ENCODE measurements at regions not wholly inside any gene's neighbourhood (a gene's known extent, or its start where the extent isn't known, plus 50 kb on each side); places are given as distances from the start of the nearest gene placed in this dataset.

- ATAC-seq: no peak
- Histone ChIP-seq H3K4me1 (no peaks in the 10 kb centered on the region), H3K27ac (no peak overlapping the region), H3K36me3 (replicated peaks in 1 of 2; ENCODE audit: insufficient read depth in 1 of 2, low read depth in 2 of 2) (no peaks in the 10 kb centered on the region), H3K9me3 (no peaks in the 10 kb centered on the region), H3K27me3 (no peaks in the 10 kb centered on the region), H3K4me3 (no peak overlapping the region)
- intact Hi-C loops (cut with DNase I): no loop called here
- DNase-seq: no peak
- WGBS, 2 donors: 67 to 71% methylated on average over 3 of the region's 3 CpGs
- no peak for TF ChIP-seq POLR2A (IDR thresholded peaks at IDR 0.05)
- no peak for TF ChIP-seq CTCF (IDR thresholded peaks at IDR 0.05)
Measured at GRCh38 chr2:2912293-2912692, 465.3 kb downstream of the EIPR1 start.

GRCh38 chr2:2910259-2910658, 467.4 kb downstream of the EIPR1 start:
- ATAC-seq: no peak
- no peaks in the 10 kb centered on the region for H3K36me3 ChIP-seq (replicated peaks in 1 of 2; ENCODE audit: insufficient read depth in 1 of 2, low read depth in 2 of 2)
- H3K27me3 ChIP-seq: no peaks in the 10 kb centered on the region
- no peaks in the 10 kb centered on the region for H3K4me1 ChIP-seq
- H3K27ac ChIP-seq: no peak overlapping the region
- intact Hi-C loops (cut with DNase I): no loop called here
- TF ChIP-seq CTCF (IDR thresholded peaks at IDR 0.05): no peak
- no peak for TF ChIP-seq POLR2A (IDR thresholded peaks at IDR 0.05)
- no peaks in the 10 kb centered on the region for H3K9me3 ChIP-seq
- DNase-seq: no peak
- no peak overlapping the region for H3K4me3 ChIP-seq
- 83 to 88% methylated on average over 7 of the region's 7 CpGs for WGBS, 2 donors

- H3K9me3 ChIP-seq: no peaks in the 10 kb centered on the region
- WGBS, 2 donors: 72 to 73% methylated on average over 22 to 23 of the region's 23 CpGs
- no peak overlapping the region for H3K27ac ChIP-seq
- H3K36me3 ChIP-seq (replicated peaks in 1 of 2; ENCODE audit: insufficient read depth in 1 of 2, low read depth in 2 of 2): no peaks in the 10 kb centered on the region
- ATAC-seq: no peak
- intact Hi-C loops (cut with DNase I): no loop called here
- H3K27me3 ChIP-seq: no peaks in the 10 kb centered on the region
- DNase-seq: no peak
- no peak overlapping the region for H3K4me3 ChIP-seq
- no peaks in the 10 kb centered on the region for H3K4me1 ChIP-seq
- TF ChIP-seq CTCF (IDR thresholded peaks at IDR 0.05): no peak
- no peak for TF ChIP-seq POLR2A (IDR thresholded peaks at IDR 0.05)
Measured at GRCh38 chr2:2909086-2910035, 468.3 kb downstream of the EIPR1 start.

GRCh38 chr2:2906091-2906490, 471.5 kb downstream of the EIPR1 start:
- no peaks in the 10 kb centered on the region for H3K9me3 ChIP-seq
- intact Hi-C loops (cut with DNase I): no loop called here
- H3K36me3 ChIP-seq (replicated peaks in 1 of 2; ENCODE audit: insufficient read depth in 1 of 2, low read depth in 2 of 2): no peaks in the 10 kb centered on the region
- 74 to 76% methylated on average over 7 of the region's 7 CpGs for WGBS, 2 donors
- DNase-seq (no peak), ATAC-seq (no peak)
- no peak overlapping the region for H3K27ac ChIP-seq
- TF ChIP-seq POLR2A (IDR thresholded peaks at IDR 0.05) (no peak), CTCF (IDR thresholded peaks at IDR 0.05) (no peak)
- no peaks in the 10 kb centered on the region for H3K27me3 ChIP-seq
- no peaks in the 10 kb centered on the region for H3K4me1 ChIP-seq
- no peak overlapping the region for H3K4me3 ChIP-seq

Data from body of pancreas (tissue), 4 donors.